GM12878 (cell line): ENCODE measurements at regions not wholly inside any gene's neighbourhood (a gene's known extent, or its start where the extent isn't known, plus 50 kb on each side); places are given as distances from the start of the nearest gene placed in this dataset.

Experiments
- CBX5 ChIP-seq: sonication (generic); IDR thresholded peaks from 2 replicates; pipeline ENCODE4 v1.6.1; 2016; ENCODE audit warnings: low read depth, moderate library complexity, mild to moderate bottlenecking, inconsistent platforms
- CEBPB ChIP-seq, 2 experiments: fragments of 150-350 bp in 1 of 2; IDR thresholded peaks; 2 replicates each; pipeline ENCODE4 v1.6.1; 2012 to 2014; ENCODE audit warnings: low read depth in 2 of 2, low read length in 2 of 2, borderline replicate concordance in 1 of 2, inconsistent platforms in 1 of 2
- CTCF ChIP-seq, 3 experiments: IDR thresholded peaks in 2 of 3; conservative IDR thresholded peaks in 1 of 3; 2 replicates each; pipeline ENCODE4 v1.5.1; 2011; ENCODE audit warnings: low read depth in 3 of 3, low read length in 3 of 3, mild to moderate bottlenecking in 3 of 3, control low read depth in 2 of 3, moderate library complexity in 2 of 3, inconsistent platforms in 1 of 3, mixed read lengths in 1 of 3; ENCODE audit not compliant: control insufficient read depth in 2 of 3, insufficient read depth in 1 of 3; ENCODE audit errors: extremely low read depth in 1 of 3
- EZH2 ChIP-seq: IDR thresholded peaks from 2 replicates; pipeline ENCODE4 v1.6.1; 2012; ENCODE audit warnings: low read depth, mild to moderate bottlenecking, control low read depth, inconsistent platforms, low read length, borderline replicate concordance; ENCODE audit not compliant: control insufficient read depth
- HDAC6 ChIP-seq: fragments of 200-600 bp; sonication (generic); IDR thresholded peaks from one replicate; pipeline ENCODE4 v1.8.0; 2017; ENCODE audit warnings: antibody characterized with exemption; ENCODE audit not compliant: unreplicated experiment
- POLR2AphosphoS5 ChIP-seq: IDR thresholded peaks from 2 replicates; pipeline ENCODE4 v1.6.1; 2011; ENCODE audit warnings: mild to moderate bottlenecking, low read length, inconsistent platforms
- TF ChIP-seq, protein P1 (sequence below): fragments of 450-650 bp; IDR thresholded peaks from 2 replicates; pipeline ENCODE4 v1.6.1; 2017; ENCODE audit warnings: mild to moderate bottlenecking

DNA sequence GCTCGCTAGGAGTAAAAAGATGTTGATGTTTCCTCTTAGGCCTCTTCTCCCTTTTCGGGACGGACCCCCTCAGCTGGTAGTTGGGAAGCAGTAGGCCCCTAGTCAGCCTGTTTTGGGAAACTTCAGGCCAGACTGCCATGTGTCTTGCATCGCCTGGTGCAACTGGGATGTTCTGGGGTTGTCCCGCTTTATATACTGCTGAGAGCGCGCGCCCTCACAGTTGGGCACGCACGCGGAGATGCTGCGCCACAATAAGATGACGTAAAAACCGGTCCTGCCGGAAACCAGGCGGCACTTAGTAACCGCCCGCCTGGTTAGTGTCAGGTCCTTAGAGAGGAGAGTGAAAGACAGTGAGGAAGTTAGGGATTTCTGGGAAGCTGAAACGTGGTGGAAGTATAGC is 231.3 kb upstream of the CT83 start:
- no peak for TF ChIP-seq HDAC6
- no peak for TF ChIP-seq CEBPB (IDR thresholded peaks at IDR 0.05; ENCODE audit: borderline replicate concordance in 1 of 2, low read depth in 2 of 2, low read length in 2 of 2)
- no peak for TF ChIP-seq POLR2AphosphoS5
- TF ChIP-seq CBX5, result no peak
- TF ChIP-seq CTCF (IDR thresholded peaks at IDR 0.05 in 2 of 3, conservative IDR thresholded peaks at IDR 0.05 in 1 of 3; ENCODE audit: control insufficient read depth in 2 of 3, extremely low read depth in 1 of 3, insufficient read depth in 1 of 3, low read depth in 3 of 3, low read length in 3 of 3), result no peak
- no peak for TF ChIP-seq EZH2
- TF ChIP-seq, protein P1, sequence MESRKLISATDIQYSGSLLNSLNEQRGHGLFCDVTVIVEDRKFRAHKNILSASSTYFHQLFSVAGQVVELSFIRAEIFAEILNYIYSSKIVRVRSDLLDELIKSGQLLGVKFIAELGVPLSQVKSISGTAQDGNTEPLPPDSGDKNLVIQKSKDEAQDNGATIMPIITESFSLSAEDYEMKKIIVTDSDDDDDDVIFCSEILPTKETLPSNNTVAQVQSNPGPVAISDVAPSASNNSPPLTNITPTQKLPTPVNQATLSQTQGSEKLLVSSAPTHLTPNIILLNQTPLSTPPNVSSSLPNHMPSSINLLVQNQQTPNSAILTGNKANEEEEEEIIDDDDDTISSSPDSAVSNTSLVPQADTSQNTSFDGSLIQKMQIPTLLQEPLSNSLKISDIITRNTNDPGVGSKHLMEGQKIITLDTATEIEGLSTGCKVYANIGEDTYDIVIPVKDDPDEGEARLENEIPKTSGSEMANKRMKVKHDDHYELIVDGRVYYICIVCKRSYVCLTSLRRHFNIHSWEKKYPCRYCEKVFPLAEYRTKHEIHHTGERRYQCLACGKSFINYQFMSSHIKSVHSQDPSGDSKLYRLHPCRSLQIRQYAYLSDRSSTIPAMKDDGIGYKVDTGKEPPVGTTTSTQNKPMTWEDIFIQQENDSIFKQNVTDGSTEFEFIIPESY, result no peak
